PC-3 (cell line): ENCODE measurements at regions not wholly inside any gene's neighbourhood (a gene's known extent, or its start where the extent isn't known, plus 50 kb on each side); places are given as distances from the start of the nearest gene placed in this dataset.

Experiments
- ATAC-seq: fragments of 200-7000 bp; cut with Tn5 transposase; 2 replicates; pipeline ENCODE4 v1.9.1; 2020; ENCODE audit warnings: mild to moderate bottlenecking, moderate library complexity
- BruUV-seq: library from RNA; stranded (reverse); fragments of 400-500 nt; replicated peaks from 2 replicates; lab custom pipeline; 2021; lab: Mats Ljungman, UMichigan
- CTCF ChIA-PET: fragments of 300-600 bp; sonication (Branson Sonifier 250); formaldehyde crosslinking; loops from one replicate; lab custom pipeline; 2022; ENCODE audit warnings: antibody characterized with exemption; lab: Charles Lee
- POLR2A ChIA-PET: fragments of 300-600 bp; sonication (Branson Sonifier 250); formaldehyde crosslinking; loops from one replicate; lab custom pipeline; 2022; ENCODE audit warnings: antibody characterized with exemption; ENCODE audit not compliant: unreplicated experiment; lab: Charles Lee
- DNase-seq: peaks from one replicate; pipeline ENCODE4 v3.0.0-alpha.2; 2015
- H2AFZ ChIP-seq: fragments of 300-600 bp; sonication (generic); 2 replicates; pipeline ENCODE4 v1.6.0; 2016; ENCODE audit warnings: antibody characterized with exemption, low read length
- H3F3A ChIP-seq: fragments of 300-600 bp; sonication (generic); one replicate; pipeline ENCODE4 v1.6.0; 2017; ENCODE audit warnings: antibody characterized with exemption, low read length, control low read depth, mild to moderate bottlenecking; ENCODE audit not compliant: unreplicated experiment
- H3K27ac ChIP-seq: fragments of 300-600 bp; sonication (generic); 2 replicates; pipeline ENCODE4 v1.5.1; 2016; ENCODE audit warnings: mild to moderate bottlenecking, low read length
- H3K27me3 ChIP-seq: fragments of 300-600 bp; sonication (generic); 2 replicates; pipeline ENCODE4 v1.6.1; 2016; ENCODE audit warnings: low read length, mixed read lengths
- H3K36me3 ChIP-seq: fragments of 300-600 bp; sonication (generic); 2 replicates; pipeline ENCODE4 v1.6.1; 2016; ENCODE audit warnings: low read depth, mixed run types, low read length, mixed read lengths
- H3K4me1 ChIP-seq: fragments of 300-600 bp; sonication (generic); 2 replicates; pipeline ENCODE4 v1.5.1; 2016; ENCODE audit warnings: low read length; ENCODE audit not compliant: insufficient read depth
- H3K4me2 ChIP-seq: fragments of 300-600 bp; sonication (generic); 2 replicates; pipeline ENCODE4 v1.6.0; 2016; ENCODE audit warnings: low read length
- H3K4me3 ChIP-seq: fragments of 300-600 bp; sonication (generic); 2 replicates; pipeline ENCODE4 v1.5.1; 2016; ENCODE audit warnings: mild to moderate bottlenecking, low read length, mixed read lengths
- H3K79me2 ChIP-seq: fragments of 300-600 bp; sonication (generic); 2 replicates; pipeline ENCODE4 v1.6.1; 2017; ENCODE audit warnings: low read length, mixed read lengths
- H3K9ac ChIP-seq: fragments of 300-600 bp; sonication (generic); 2 replicates; pipeline ENCODE4 v1.6.0; 2016; ENCODE audit warnings: mild to moderate bottlenecking, low read length
- H3K9me2 ChIP-seq: fragments of 300-600 bp; sonication (generic); replicated peaks from 2 replicates; pipeline ENCODE4 v1.6.1; 2016; ENCODE audit warnings: mixed run types, low read length, mixed read lengths
- H3K9me3 ChIP-seq: fragments of 300-600 bp; sonication (generic); 2 replicates; pipeline ENCODE4 v1.6.1; 2016; ENCODE audit warnings: low read length, mixed read lengths
- H4K20me1 ChIP-seq: fragments of 300-600 bp; sonication (generic); 2 replicates; pipeline ENCODE4 v1.6.1; 2016; ENCODE audit warnings: low read length, mixed read lengths
- EZH2 ChIP-seq: fragments of 300-600 bp; sonication (generic); IDR thresholded peaks from one replicate; pipeline ENCODE4 v1.6.1; 2017; ENCODE audit warnings: antibody characterized with exemption, mild to moderate bottlenecking, low read length; ENCODE audit not compliant: unreplicated experiment
- EZH2phosphoT487 ChIP-seq: fragments of 300-600 bp; sonication (generic); IDR thresholded peaks from 2 replicates; pipeline ENCODE4 v1.6.1; 2018; ENCODE audit warnings: mild to moderate bottlenecking, antibody characterized with exemption, low read length, borderline replicate concordance
- intact Hi-C: fragments of 100-400 bp; cut with micrococcal nuclease; formaldehyde crosslinking; loops from 2 replicates; pipeline ENCODE4 v1.9.0; 2023
- TF ChIP-seq, protein P1 (sequence below): fragments of 300-600 bp; sonication (generic); conservative IDR thresholded peaks from 2 replicates; pipeline ENCODE4 v1.5.1; 2017; ENCODE audit warnings: antibody characterized with exemption, low read depth, mild to moderate bottlenecking, low read length

DNA sequence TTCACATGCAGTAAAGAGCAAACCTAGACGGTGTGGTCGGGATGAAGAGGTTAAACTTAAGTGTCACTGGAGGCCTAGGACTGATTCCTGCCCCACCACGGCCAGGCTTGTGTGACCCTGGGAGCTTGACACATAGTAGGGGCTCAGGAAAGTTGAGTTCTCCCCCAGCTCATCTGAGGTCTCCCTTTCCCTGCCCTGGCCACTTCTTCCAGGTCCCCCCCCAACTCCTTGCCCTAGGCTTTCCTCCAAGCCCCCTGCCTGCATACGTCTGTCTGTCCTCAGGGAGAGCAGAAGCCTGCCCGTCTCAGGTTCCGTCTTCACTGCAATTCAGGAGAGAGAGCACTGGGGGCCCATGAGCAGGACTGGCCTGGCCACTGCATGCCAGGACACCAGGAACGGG is 225.8 kb downstream of the PTPRU start:
- H3K9ac ChIP-seq = no peak overlapping the region
- H3K79me2 ChIP-seq = no peaks in the 10 kb centered on the region
- H3K4me1 ChIP-seq = no peaks in the 10 kb centered on the region
- no peaks in the 10 kb centered on the region for H3K9me2 ChIP-seq
- H3K27ac ChIP-seq = no peak overlapping the region
- no peaks in the 10 kb centered on the region for H4K20me1 ChIP-seq
- no peak overlapping the region for H3K4me2 ChIP-seq
- H3K4me3 ChIP-seq = no peak overlapping the region
- ChIA-PET CTCF (no interaction called here), POLR2A (no interaction called here)
- H2AFZ ChIP-seq = no peak overlapping the region
- no peaks in the 10 kb centered on the region for H3K36me3 ChIP-seq
- intact Hi-C loops = no loop called here
- TF ChIP-seq EZH2phosphoT487 = no peak
- no peak for TF ChIP-seq EZH2
- TF ChIP-seq, protein P1, sequence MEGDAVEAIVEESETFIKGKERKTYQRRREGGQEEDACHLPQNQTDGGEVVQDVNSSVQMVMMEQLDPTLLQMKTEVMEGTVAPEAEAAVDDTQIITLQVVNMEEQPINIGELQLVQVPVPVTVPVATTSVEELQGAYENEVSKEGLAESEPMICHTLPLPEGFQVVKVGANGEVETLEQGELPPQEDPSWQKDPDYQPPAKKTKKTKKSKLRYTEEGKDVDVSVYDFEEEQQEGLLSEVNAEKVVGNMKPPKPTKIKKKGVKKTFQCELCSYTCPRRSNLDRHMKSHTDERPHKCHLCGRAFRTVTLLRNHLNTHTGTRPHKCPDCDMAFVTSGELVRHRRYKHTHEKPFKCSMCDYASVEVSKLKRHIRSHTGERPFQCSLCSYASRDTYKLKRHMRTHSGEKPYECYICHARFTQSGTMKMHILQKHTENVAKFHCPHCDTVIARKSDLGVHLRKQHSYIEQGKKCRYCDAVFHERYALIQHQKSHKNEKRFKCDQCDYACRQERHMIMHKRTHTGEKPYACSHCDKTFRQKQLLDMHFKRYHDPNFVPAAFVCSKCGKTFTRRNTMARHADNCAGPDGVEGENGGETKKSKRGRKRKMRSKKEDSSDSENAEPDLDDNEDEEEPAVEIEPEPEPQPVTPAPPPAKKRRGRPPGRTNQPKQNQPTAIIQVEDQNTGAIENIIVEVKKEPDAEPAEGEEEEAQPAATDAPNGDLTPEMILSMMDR = no peak
- DNase-seq (no peak), ATAC-seq (no peak)
- BruUV-seq = no TSS peak
- H3K27me3 ChIP-seq = peaks cover 9% of the 10 kb centered on the region; the same call in 1 of the 2 replicates
- no peaks in the 10 kb centered on the region for H3F3A ChIP-seq
- H3K9me3 ChIP-seq = no peaks in the 10 kb centered on the region

DNA sequence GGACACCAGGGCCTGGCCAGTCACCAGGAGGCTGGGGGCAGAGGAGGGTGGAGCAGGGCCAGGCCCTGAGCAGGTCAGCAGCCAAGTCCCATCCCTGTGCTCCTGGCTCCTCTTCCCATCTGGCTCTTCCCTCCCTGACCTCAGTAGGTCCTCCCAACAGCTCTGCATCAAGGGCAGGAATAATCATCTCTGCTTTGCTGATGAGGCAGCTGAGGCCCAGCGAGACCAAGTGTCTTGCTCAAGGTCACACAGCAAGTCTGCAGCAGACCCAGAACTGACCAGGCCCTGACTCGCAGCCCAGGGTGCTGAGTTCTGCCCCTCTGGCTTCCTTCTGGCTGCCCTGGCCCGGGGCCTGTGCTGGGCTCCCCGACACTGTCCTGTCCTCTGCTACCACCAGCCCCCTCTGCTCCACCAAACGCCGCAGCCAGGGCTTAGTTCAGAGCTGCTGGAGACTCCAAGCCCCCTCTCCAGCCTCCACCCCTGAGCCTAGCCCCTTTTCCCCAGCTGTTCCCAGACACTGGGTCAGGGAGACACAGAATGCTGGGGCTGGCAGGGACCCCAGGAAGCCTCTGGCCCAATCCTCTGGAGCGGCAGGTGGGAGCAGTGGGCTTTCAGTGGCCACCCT is 224.9 kb downstream of the PTPRU start:
- DNase-seq (no peak), ATAC-seq (no peak)
- Histone ChIP-seq H3F3A (no peaks in the 10 kb centered on the region), H3K36me3 (no peaks in the 10 kb centered on the region), H3K4me1 (no peaks in the 10 kb centered on the region), H3K79me2 (no peaks in the 10 kb centered on the region), H4K20me1 (no peaks in the 10 kb centered on the region), H3K4me3 (no peak overlapping the region), H3K9me2 (no peaks in the 10 kb centered on the region), H3K27me3 (peaks cover 9% of the 10 kb centered on the region; the same call in 1 of the 2 replicates), H3K27ac (no peak overlapping the region), H3K9ac (no peak overlapping the region), H2AFZ (no peak overlapping the region), H3K9me3 (no peaks in the 10 kb centered on the region), H3K4me2 (no peak overlapping the region)
- intact Hi-C loops = no loop called here
- TF ChIP-seq EZH2phosphoT487 (no peak), EZH2 (no peak)
- TF ChIP-seq, protein P1 = no peak
- POLR2A ChIA-PET = no interaction called here
- CTCF ChIA-PET = no interaction called here
- no TSS peak for BruUV-seq

DNA sequence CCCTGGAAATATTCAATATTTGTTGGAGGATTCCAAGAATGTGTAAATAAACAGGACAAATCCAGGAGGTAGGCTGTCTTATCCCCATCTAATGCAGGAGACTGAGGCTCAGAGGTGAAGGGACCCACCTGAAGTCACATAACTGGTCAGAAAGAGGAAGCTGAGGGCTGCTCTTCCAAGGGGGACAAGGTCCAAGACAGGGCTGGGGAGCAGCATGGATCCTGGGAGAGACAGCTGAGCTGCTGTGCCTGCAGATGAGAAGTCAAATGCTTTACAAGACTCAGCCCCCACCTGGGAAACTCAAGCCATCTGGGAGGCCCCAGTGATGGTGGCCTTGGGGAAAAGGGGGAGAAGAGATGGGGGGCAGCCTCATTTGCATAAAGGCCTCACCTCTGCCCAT is 224.4 kb downstream of the PTPRU start:
- no peak overlapping the region for H3K27ac ChIP-seq
- TF ChIP-seq EZH2phosphoT487 = no peak
- TF ChIP-seq, protein P1 = no peak
- TF ChIP-seq EZH2 = no peak
- no peaks in the 10 kb centered on the region for H3K36me3 ChIP-seq
- H3K4me1 ChIP-seq = no peaks in the 10 kb centered on the region
- H3K9ac ChIP-seq = no peak overlapping the region
- ATAC-seq (no peak), DNase-seq (no peak)
- BruUV-seq = no TSS peak
- H2AFZ ChIP-seq = no peak overlapping the region
- intact Hi-C loops = no loop called here
- H3K79me2 ChIP-seq = no peaks in the 10 kb centered on the region
- H3K27me3 ChIP-seq = peaks cover 9% of the 10 kb centered on the region; the same call in 1 of the 2 replicates
- H3K4me2 ChIP-seq = no peak overlapping the region
- ChIA-PET CTCF (no interaction called here), POLR2A (no interaction called here)
- no peaks in the 10 kb centered on the region for H3F3A ChIP-seq
- no peak overlapping the region for H3K4me3 ChIP-seq
- no peaks in the 10 kb centered on the region for H4K20me1 ChIP-seq
- H3K9me3 ChIP-seq = no peaks in the 10 kb centered on the region
- H3K9me2 ChIP-seq = no peaks in the 10 kb centered on the region
